GM21526 (cell line): ENCODE measurements at regions not wholly inside any gene's neighbourhood (a gene's known extent, or its start where the extent isn't known, plus 50 kb on each side); places are given as distances from the start of the nearest gene placed in this dataset.
"Not testable (repeated sequence)": the region's sequence is repeated elsewhere in the genome, so short reads cannot be mapped to it uniquely, and the experiment has no call there.

Experiments used
- ATAC-seq: cut with Tn5 transposase; IDR thresholded peaks from one replicate; pipeline ENCODE4 v1.9.1; 2021; ENCODE audit warnings: moderate library complexity; ENCODE audit not compliant: unreplicated experiment, low FRiP score

GRCh38 chr3:135393159-135393558 lies 572.4 kb upstream of the PPP2R3A start:
- ATAC-seq: no peak

- ATAC-seq: no peak
These were observed 571.5 kb upstream of the PPP2R3A start for GRCh38 chr3:135393898-135394525.

- ATAC-seq: no peak
These were observed 553.1 kb upstream of the PPP2R3A start for GRCh38 chr3:135412475-135412874.

- ATAC-seq: no peak
These were observed 549.3 kb upstream of the PPP2R3A start for GRCh38 chr3:135416182-135416581.

GRCh38 chr3:135419155-135419554 lies 546.4 kb upstream of the PPP2R3A start:
- no peak for ATAC-seq

GRCh38 chr3:135426508-135426907 lies 539.0 kb upstream of the PPP2R3A start:
- ATAC-seq: no peak

GRCh38 chr3:135432402-135432801 lies 533.1 kb upstream of the PPP2R3A start:
- no peak for ATAC-seq

GRCh38 chr3:135438889-135439597 lies 526.5 kb upstream of the PPP2R3A start:
- not testable (repeated sequence) for ATAC-seq

- ATAC-seq: not testable (repeated sequence)
These were observed 525.9 kb upstream of the PPP2R3A start for GRCh38 chr3:135439632-135440031.

GRCh38 chr3:135440233-135440632 lies 525.3 kb upstream of the PPP2R3A start:
- ATAC-seq: no peak

- no peak for ATAC-seq
These were observed 524.8 kb upstream of the PPP2R3A start for GRCh38 chr3:135440746-135441145.

- ATAC-seq: no peak
These were observed 521.5 kb upstream of the PPP2R3A start for GRCh38 chr3:135444058-135444457.

- no peak for ATAC-seq
These were observed 518.0 kb upstream of the PPP2R3A start for GRCh38 chr3:135447483-135447882.

GRCh38 chr3:135448520-135448919 lies 517.0 kb upstream of the PPP2R3A start:
- ATAC-seq: no peak

- no peak for ATAC-seq
These were observed 516.5 kb upstream of the PPP2R3A start for GRCh38 chr3:135449046-135449445.

GRCh38 chr3:135451037-135451785 lies 514.3 kb upstream of the PPP2R3A start:
- no peak for ATAC-seq

- ATAC-seq: no peak
These were observed 512.6 kb upstream of the PPP2R3A start for GRCh38 chr3:135452881-135453280.

- no peak for ATAC-seq
These were observed 512.2 kb upstream of the PPP2R3A start for GRCh38 chr3:135453326-135453725.

- no peak for ATAC-seq
These were observed 510.6 kb upstream of the PPP2R3A start for GRCh38 chr3:135454890-135455289.

- no peak for ATAC-seq
These were observed 509.3 kb upstream of the PPP2R3A start for GRCh38 chr3:135456108-135456790.
